ENCODE measurements at regions not wholly inside any gene's neighbourhood (a gene's known extent, or its start where the extent isn't known, plus 50 kb on each side); places are given as distances from the start of the nearest gene placed in this dataset.
"Not testable (repeated sequence)": the region's sequence is repeated elsewhere in the genome, so short reads cannot be mapped to it uniquely, and the experiment has no call there.

GRCh38 chr9:41741173-41741572 is 388.1 kb downstream of the CNTNAP3B start:
- not testable (repeated sequence) for TF ChIP-seq POLR2A, CTCF (IDR thresholded peaks at IDR 0.05)
- TF ChIP-seq EP300 (IDR thresholded peaks at IDR 0.05) = peak in 1 of 2 donors; percentile 12
